ENCODE measurements at regions not wholly inside any gene's neighbourhood (a gene's known extent, or its start where the extent isn't known, plus 50 kb on each side); places are given as distances from the start of the nearest gene placed in this dataset.

DNA sequence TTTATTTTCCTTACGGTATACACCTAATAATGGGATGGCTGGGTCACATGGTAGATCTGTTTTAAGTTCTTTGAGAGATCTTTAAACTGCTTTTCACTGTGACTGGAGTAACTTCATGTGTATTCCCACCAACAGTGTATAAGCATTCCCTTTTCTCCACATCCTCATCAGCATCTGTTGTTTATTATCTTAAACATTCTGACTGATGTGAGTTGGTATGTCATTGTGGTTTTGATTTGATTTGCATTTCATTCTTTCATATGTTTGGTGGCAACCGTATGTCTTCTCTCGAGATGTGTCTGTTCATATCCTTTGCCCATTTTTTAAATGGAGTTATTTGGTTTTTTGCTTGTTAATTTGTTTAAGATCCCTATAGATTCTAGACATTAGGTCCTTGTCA, 114.8 kb downstream of the DDX3Y start (continued):
- no peak for TF ChIP-seq ZNF563 (CRISPR knock-in tag; IDR thresholded peaks at IDR 0.05)
- TF ChIP-seq TCF12 (IDR thresholded peaks at IDR 0.05): no peak
- no peak for TF ChIP-seq TCF12 (CRISPR knock-in tag; IDR thresholded peaks at IDR 0.05)
- TF ChIP-seq ZNF3 (CRISPR knock-in tag; IDR thresholded peaks at IDR 0.05): no peak
- no peak for TF ChIP-seq SIN3A (IDR thresholded peaks at IDR 0.05; ENCODE audit: borderline replicate concordance, low read depth, low read length)
- TF ChIP-seq ZFP36L2 (CRISPR knock-in tag; IDR thresholded peaks at IDR 0.05): no peak
- TF ChIP-seq, protein P1, sequence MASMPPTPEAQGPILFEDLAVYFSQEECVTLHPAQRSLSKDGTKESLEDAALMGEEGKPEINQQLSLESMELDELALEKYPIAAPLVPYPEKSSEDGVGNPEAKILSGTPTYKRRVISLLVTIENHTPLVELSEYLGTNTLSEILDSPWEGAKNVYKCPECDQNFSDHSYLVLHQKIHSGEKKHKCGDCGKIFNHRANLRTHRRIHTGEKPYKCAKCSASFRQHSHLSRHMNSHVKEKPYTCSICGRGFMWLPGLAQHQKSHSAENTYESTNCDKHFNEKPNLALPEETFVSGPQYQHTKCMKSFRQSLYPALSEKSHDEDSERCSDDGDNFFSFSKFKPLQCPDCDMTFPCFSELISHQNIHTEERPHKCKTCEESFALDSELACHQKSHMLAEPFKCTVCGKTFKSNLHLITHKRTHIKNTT (CRISPR knock-in tag; IDR thresholded peaks at IDR 0.05): no peak
- no peak for TF ChIP-seq RBM39 (IDR thresholded peaks at IDR 0.05; ENCODE audit: low read depth, low read length, poor library complexity, severe bottlenecking)
- TF ChIP-seq JUNB (CRISPR knock-in tag; IDR thresholded peaks at IDR 0.05; ENCODE audit: borderline replicate concordance): no peak
- no peak for TF ChIP-seq KLF9 (CRISPR knock-in tag; IDR thresholded peaks at IDR 0.05; ENCODE audit: low read depth)
- TF ChIP-seq, protein P2, sequence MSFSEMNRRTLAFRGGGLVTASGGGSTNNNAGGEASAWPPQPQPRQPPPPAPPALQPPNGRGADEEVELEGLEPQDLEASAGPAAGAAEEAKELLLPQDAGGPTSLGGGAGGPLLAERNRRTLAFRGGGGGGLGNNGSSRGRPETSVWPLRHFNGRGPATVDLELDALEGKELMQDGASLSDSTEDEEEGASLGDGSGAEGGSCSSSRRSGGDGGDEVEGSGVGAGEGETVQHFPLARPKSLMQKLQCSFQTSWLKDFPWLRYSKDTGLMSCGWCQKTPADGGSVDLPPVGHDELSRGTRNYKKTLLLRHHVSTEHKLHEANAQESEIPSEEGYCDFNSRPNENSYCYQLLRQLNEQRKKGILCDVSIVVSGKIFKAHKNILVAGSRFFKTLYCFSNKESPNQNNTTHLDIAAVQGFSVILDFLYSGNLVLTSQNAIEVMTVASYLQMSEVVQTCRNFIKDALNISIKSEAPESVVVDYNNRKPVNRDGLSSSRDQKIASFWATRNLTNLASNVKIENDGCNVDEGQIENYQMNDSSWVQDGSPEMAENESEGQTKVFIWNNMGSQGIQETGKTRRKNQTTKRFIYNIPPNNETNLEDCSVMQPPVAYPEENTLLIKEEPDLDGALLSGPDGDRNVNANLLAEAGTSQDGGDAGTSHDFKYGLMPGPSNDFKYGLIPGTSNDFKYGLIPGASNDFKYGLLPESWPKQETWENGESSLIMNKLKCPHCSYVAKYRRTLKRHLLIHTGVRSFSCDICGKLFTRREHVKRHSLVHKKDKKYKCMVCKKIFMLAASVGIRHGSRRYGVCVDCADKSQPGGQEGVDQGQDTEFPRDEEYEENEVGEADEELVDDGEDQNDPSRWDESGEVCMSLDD (CRISPR knock-in tag; IDR thresholded peaks at IDR 0.05; ENCODE audit: borderline replicate concordance): no peak
- TF ChIP-seq, protein P3, sequence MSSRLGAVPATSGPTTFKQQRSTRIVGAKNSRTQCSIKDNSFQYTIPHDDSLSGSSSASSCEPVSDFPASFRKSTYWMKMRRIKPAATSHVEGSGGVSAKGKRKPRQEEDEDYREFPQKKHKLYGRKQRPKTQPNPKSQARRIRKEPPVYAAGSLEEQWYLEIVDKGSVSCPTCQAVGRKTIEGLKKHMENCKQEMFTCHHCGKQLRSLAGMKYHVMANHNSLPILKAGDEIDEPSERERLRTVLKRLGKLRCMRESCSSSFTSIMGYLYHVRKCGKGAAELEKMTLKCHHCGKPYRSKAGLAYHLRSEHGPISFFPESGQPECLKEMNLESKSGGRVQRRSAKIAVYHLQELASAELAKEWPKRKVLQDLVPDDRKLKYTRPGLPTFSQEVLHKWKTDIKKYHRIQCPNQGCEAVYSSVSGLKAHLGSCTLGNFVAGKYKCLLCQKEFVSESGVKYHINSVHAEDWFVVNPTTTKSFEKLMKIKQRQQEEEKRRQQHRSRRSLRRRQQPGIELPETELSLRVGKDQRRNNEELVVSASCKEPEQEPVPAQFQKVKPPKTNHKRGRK (CRISPR knock-in tag; IDR thresholded peaks at IDR 0.05): no peak
- TF ChIP-seq MEF2D (CRISPR knock-in tag; IDR thresholded peaks at IDR 0.05): no peak
- TF ChIP-seq ZNF552 (CRISPR knock-in tag; IDR thresholded peaks at IDR 0.05; ENCODE audit: borderline replicate concordance): no peak
